Transverse colon (tissue), 4 donors: ENCODE measurements at regions not wholly inside any gene's neighbourhood (a gene's known extent, or its start where the extent isn't known, plus 50 kb on each side); places are given as distances from the start of the nearest gene placed in this dataset.

Experiments
- DNase-seq: peaks from one replicate; pipeline ENCODE4 v3.0.0-alpha.2; 2019
- H3K27ac ChIP-seq, 4 donors: fragments of 200-600 bp; sonication (generic); 2 replicates each; pipeline ENCODE4 v1.5.1; 2016 to 2018; ENCODE audit warnings: inconsistent platforms in 4 of 4
- H3K27me3 ChIP-seq: fragments of 200-600 bp; sonication (generic); 2 replicates; pipeline ENCODE4 v1.5.1; 2017; ENCODE audit warnings: inconsistent platforms
- H3K36me3 ChIP-seq, 4 donors: fragments of 200-600 bp; sonication (generic); 2 replicates each; pipeline ENCODE4 v1.5.1; 2017 to 2019; ENCODE audit warnings: inconsistent platforms in 4 of 4
- H3K4me1 ChIP-seq, 4 donors: fragments of 200-600 bp; sonication (generic); 2 replicates each; pipeline ENCODE4 v1.5.1; 2017 to 2020; ENCODE audit warnings: inconsistent platforms in 4 of 4
- H3K4me3 ChIP-seq, 4 donors: fragments of 200-600 bp; sonication (generic); 1 replicate in 1 of 4; 2 replicates in 3 of 4; pipeline versions ENCODE4 v1.5.1 to v1.6.1; 2017 to 2019; ENCODE audit warnings: inconsistent platforms in 4 of 4
- H3K9me3 ChIP-seq, 2 donors: fragments of 200-600 bp; sonication (generic); 2 replicates each; pipeline ENCODE4 v1.5.1; 2017 to 2019; ENCODE audit warnings: inconsistent platforms in 2 of 2
- EP300 ChIP-seq: sonication (generic); formaldehyde crosslinking; IDR thresholded peaks from one replicate; pipeline ENCODE4 v1.6.1; 2017; ENCODE audit warnings: antibody characterized with exemption, low read depth
- POLR2A ChIP-seq: fragments of 450-650 bp; IDR thresholded peaks from one replicate; pipeline ENCODE4 v1.6.1; 2016; ENCODE audit warnings: antibody characterized with exemption, mild to moderate bottlenecking, moderate library complexity
- POLR2AphosphoS5 ChIP-seq, 3 donors: sonication (generic); formaldehyde crosslinking; IDR thresholded peaks; one replicate each; pipeline ENCODE4 v1.6.1; 2016; ENCODE audit warnings: antibody characterized with exemption in 3 of 3
- WGBS, 2 donors: methylation state at CpG; one replicate each; pipeline ENCODE4 v1.1.5; 2018; ENCODE audit warnings: low coverage in 1 of 2; 5-methylcytosine and 5-hydroxymethylcytosine counted together
- in situ Hi-C, 4 donors: fragments of 200-750 bp; cut with MboI; loops; one replicate each; pipeline versions ENCODE4 v1.15.0 to v1.15.1; 2017; ENCODE audit warnings: low sequenced_read_pairs in 3 of 4, low pct_ligation_motif_present in 1 of 4, low pct_unique_long_range_greater_than_20kb in 1 of 4
- intact Hi-C: fragments of 100-400 bp; cut with DNase I; formaldehyde crosslinking; loops from one replicate; pipeline ENCODE4 v1.15.1; 2023; ENCODE audit warnings: low total_unique reads
- TF ChIP-seq, protein P1 (sequence below), 5 experiments: fragments of 200-600 bp in 3 of 5; fragments of 450-650 bp in 2 of 5; sonication (generic) in 3 of 5; IDR thresholded peaks; 1 replicate in 2 of 5; 2 replicates in 3 of 5; pipeline ENCODE4 v1.5.1; 2016 to 2017; ENCODE audit warnings: antibody characterized with exemption in 5 of 5, inconsistent platforms in 3 of 5, mild to moderate bottlenecking in 2 of 5, moderate library complexity in 1 of 5

DNA sequence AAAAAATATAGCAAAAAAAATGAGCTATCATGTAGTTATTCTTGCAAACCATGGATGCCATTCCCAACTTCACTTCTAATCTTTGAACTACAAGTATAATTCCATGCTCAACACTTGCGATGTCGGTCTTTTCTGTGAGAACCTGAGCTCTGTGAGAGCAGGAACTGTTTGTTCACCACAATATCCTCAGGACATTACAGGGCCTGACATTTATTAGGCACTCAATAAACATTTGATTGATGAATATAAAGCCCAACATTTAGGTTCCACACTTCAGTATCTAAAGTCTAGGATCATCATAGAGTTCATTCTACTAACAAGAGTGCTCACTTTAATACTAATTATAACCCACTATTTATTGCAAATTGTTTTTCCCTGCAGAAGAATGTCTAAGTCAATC is 211.6 kb upstream of the FAM241A start:
- DNase-seq = no peak
- Histone ChIP-seq H3K27me3 (peaks cover 8% of the 10 kb centered on the region), H3K36me3 (no peaks in the 10 kb centered on the region), H3K9me3 (no peaks in the 10 kb centered on the region), H3K27ac (no peak overlapping the region), H3K4me1 (no peaks in the 10 kb centered on the region), H3K4me3 (no peak overlapping the region)
- intact Hi-C loops = no loop called here
- in situ Hi-C loops = loop anchor here in 2 of 4 donors (10.0 to 25.0 kb wide), 2 partner anchors 101 to 296 kb away; no protein-coding TSS in a partner anchor
- no peak for TF ChIP-seq POLR2A
- no peak for TF ChIP-seq POLR2AphosphoS5 (IDR thresholded peaks at IDR 0.05)
- TF ChIP-seq, protein P1, sequence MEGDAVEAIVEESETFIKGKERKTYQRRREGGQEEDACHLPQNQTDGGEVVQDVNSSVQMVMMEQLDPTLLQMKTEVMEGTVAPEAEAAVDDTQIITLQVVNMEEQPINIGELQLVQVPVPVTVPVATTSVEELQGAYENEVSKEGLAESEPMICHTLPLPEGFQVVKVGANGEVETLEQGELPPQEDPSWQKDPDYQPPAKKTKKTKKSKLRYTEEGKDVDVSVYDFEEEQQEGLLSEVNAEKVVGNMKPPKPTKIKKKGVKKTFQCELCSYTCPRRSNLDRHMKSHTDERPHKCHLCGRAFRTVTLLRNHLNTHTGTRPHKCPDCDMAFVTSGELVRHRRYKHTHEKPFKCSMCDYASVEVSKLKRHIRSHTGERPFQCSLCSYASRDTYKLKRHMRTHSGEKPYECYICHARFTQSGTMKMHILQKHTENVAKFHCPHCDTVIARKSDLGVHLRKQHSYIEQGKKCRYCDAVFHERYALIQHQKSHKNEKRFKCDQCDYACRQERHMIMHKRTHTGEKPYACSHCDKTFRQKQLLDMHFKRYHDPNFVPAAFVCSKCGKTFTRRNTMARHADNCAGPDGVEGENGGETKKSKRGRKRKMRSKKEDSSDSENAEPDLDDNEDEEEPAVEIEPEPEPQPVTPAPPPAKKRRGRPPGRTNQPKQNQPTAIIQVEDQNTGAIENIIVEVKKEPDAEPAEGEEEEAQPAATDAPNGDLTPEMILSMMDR (IDR thresholded peaks at IDR 0.05) = no peak
- TF ChIP-seq EP300 = no peak
- WGBS, 2 donors = 17 to 75% methylated on average over 2 of the region's 2 CpGs

DNA sequence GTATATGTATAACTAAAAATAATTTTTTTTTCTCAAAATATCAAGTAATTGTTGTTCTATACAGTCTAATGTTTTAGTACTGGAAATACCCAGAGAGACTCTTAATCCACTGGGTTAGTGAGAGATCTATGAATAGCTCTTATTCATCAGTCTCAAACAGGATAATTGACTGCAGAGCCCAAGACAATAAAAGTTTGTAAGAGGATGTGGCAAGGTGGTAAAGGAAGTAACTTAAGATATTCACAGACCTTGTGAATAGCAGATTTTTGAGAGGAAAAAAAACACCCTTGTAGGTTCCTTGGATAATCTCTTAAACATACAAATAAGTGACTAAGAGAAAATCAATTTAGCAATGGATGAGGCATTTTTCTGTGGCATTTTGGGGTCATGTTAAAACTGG is 210.9 kb upstream of the FAM241A start:
- Histone ChIP-seq H3K27me3 (peaks cover 8% of the 10 kb centered on the region), H3K27ac (no peak overlapping the region), H3K9me3 (no peaks in the 10 kb centered on the region), H3K4me1 (no peaks in the 10 kb centered on the region), H3K36me3 (no peaks in the 10 kb centered on the region), H3K4me3 (no peak overlapping the region)
- TF ChIP-seq, protein P1 (IDR thresholded peaks at IDR 0.05) = no peak
- TF ChIP-seq EP300 (no peak), POLR2A (no peak), POLR2AphosphoS5 (IDR thresholded peaks at IDR 0.05) (no peak)
- in situ Hi-C loops = loop anchor here in 2 of 4 donors (10.0 to 25.0 kb wide), 2 partner anchors 100 to 297 kb away; no protein-coding TSS in a partner anchor
- intact Hi-C loops = no loop called here
- DNase-seq = no peak

DNA sequence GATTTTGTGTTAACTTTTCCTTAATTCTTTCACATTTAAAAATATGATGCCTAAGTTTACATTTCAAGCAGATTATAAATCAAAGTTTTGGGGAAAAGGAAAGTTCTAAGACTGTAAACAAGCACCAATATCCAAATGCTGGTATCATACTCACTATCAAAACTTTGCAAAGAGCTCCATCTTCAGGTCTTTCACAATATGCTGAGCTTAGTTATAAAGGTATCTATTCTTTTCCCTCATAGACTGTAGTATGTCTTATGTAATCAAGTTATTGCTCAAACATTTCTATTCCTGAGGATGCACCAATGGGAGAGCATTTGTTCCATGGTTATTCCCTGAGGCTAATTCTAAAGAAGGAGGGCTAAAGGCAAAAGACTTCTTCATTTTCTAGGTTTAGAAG is 207.9 kb upstream of the FAM241A start:
- in situ Hi-C loops (loop anchor here in 2 of 4 donors (10.0 to 25.0 kb wide), 2 partner anchors 97 to 300 kb away; no protein-coding TSS in a partner anchor), intact Hi-C loops (no loop called here)
- H3K4me1 ChIP-seq = no peaks in the 10 kb centered on the region
- no peaks in the 10 kb centered on the region for H3K36me3 ChIP-seq
- DNase-seq = no peak
- TF ChIP-seq, protein P1 (IDR thresholded peaks at IDR 0.05) = peak in 2 of 5 experiments; percentile 8 to 20
- no peak for TF ChIP-seq POLR2A
- no peak overlapping the region for H3K27ac ChIP-seq
- H3K27me3 ChIP-seq = peaks cover 8% of the 10 kb centered on the region
- H3K4me3 ChIP-seq = no peak overlapping the region
- no peaks in the 10 kb centered on the region for H3K9me3 ChIP-seq

DNA sequence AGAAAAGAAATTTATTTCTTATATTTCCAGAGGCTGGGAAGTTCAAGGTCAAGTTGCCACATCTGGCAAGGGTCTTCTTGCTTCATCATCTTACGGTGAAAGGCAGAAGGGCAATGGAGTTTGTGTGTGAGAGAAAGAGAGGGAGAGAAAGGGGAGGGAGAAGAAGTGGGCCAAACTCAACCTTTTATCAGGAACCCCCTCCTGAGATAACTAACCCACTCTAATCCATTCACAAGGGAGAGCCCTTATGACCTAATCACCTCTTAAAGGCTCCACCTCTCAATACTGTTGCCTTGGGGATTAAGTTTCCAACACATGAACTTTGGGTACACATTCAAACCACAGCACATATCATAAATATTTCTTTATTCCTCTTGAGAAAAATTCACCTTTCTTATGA is 203.3 kb upstream of the FAM241A start:
- 89 to 91% methylated on average over 1 of the region's 1 CpG for WGBS, 2 donors
- H3K27ac ChIP-seq = no peak overlapping the region
- TF ChIP-seq EP300 (no peak), POLR2A (no peak), POLR2AphosphoS5 (IDR thresholded peaks at IDR 0.05) (no peak)
- TF ChIP-seq, protein P1 (IDR thresholded peaks at IDR 0.05) = no peak
- no peak overlapping the region for H3K4me3 ChIP-seq
- in situ Hi-C loops (loop anchor here in 2 of 4 donors (10.0 to 25.0 kb wide), 3 partner anchors 93 to 307 kb away; no protein-coding TSS in a partner anchor), intact Hi-C loops (no loop called here)
- no peaks in the 10 kb centered on the region for H3K27me3 ChIP-seq
- DNase-seq = no peak
- H3K4me1 ChIP-seq = no peaks in the 10 kb centered on the region
- no peaks in the 10 kb centered on the region for H3K36me3 ChIP-seq
- no peaks in the 10 kb centered on the region for H3K9me3 ChIP-seq
